Tibial artery (tissue), 4 donors: ENCODE measurements at regions not wholly inside any gene's neighbourhood (a gene's known extent, or its start where the extent isn't known, plus 50 kb on each side); places are given as distances from the start of the nearest gene placed in this dataset.

Experiments
- DNase-seq, 2 donors: peaks; one replicate each; pipeline ENCODE4 v3.0.0-alpha.2; 2019
- H3K27ac ChIP-seq, 2 donors: fragments of 200-600 bp; sonication (generic) in 1 of 2; 1 replicate in 1 of 2; 2 replicates in 1 of 2; pipeline ENCODE4 v1.5.1; 2018 to 2019; ENCODE audit warnings: mild to moderate bottlenecking in 1 of 2
- H3K27me3 ChIP-seq, 2 donors: fragments of 200-600 bp; sonication (generic) in 1 of 2; one replicate each; pipeline versions ENCODE4 v1.5.1 to v1.6.0; 2016 to 2019
- H3K36me3 ChIP-seq, 3 donors: fragments of 200-600 bp; sonication (generic) in 2 of 3; one replicate each; pipeline ENCODE4 v1.5.1; 2016 to 2019; ENCODE audit warnings: mild to moderate bottlenecking in 2 of 3
- H3K4me1 ChIP-seq, 4 donors: fragments of 200-600 bp; sonication (generic) in 2 of 4; 1 replicate in 3 of 4; 2 replicates in 1 of 4; pipeline ENCODE4 v1.5.1; 2016 to 2019
- H3K4me3 ChIP-seq, 2 donors: fragments of 200-600 bp; sonication (generic) in 1 of 2; 1 replicate in 1 of 2; 2 replicates in 1 of 2; pipeline ENCODE4 v1.5.1; 2018 to 2019; ENCODE audit warnings: mild to moderate bottlenecking in 2 of 2
- H3K9me3 ChIP-seq, 3 donors: fragments of 200-600 bp; sonication (generic) in 1 of 3; one replicate each; pipeline ENCODE4 v1.5.1; 2016 to 2019
- CTCF ChIP-seq, 2 experiments: fragments of 200-600 bp in 1 of 2; fragments of 450-650 bp in 1 of 2; IDR thresholded peaks; one replicate each; pipeline ENCODE4 v1.5.1; 2017 to 2019; ENCODE audit warnings: antibody characterized with exemption in 2 of 2, mild to moderate bottlenecking in 1 of 2, moderate library complexity in 1 of 2
- intact Hi-C: fragments of 100-400 bp; cut with DNase I; formaldehyde crosslinking; loops from one replicate; pipeline ENCODE4 v1.15.0; 2023; ENCODE audit warnings: low total_unique reads

- no peaks in the 10 kb centered on the region for H3K4me1 ChIP-seq
- no peak for TF ChIP-seq CTCF (IDR thresholded peaks at IDR 0.05)
- H3K27me3 ChIP-seq: no peaks in the 10 kb centered on the region
- no peak for DNase-seq
- no peak overlapping the region for H3K27ac ChIP-seq
- intact Hi-C loops: no loop called here
- H3K36me3 ChIP-seq: no peaks in the 10 kb centered on the region
- no peaks in the 10 kb centered on the region for H3K9me3 ChIP-seq
- H3K4me3 ChIP-seq: no peak overlapping the region
Measured at GRCh38 chr12:89134213-89134770, 218.0 kb downstream of the DUSP6 start.

- H3K4me3 ChIP-seq: no peak overlapping the region
- DNase-seq: no peak
- intact Hi-C loops: no loop called here
- no peaks in the 10 kb centered on the region for H3K4me1 ChIP-seq
- no peak for TF ChIP-seq CTCF (IDR thresholded peaks at IDR 0.05)
- H3K27me3 ChIP-seq: no peaks in the 10 kb centered on the region
- no peak overlapping the region for H3K27ac ChIP-seq
- H3K36me3 ChIP-seq: no peaks in the 10 kb centered on the region
- H3K9me3 ChIP-seq: no peaks in the 10 kb centered on the region
Measured at GRCh38 chr12:89129167-89129870, 223.0 kb downstream of the DUSP6 start.

DNA sequence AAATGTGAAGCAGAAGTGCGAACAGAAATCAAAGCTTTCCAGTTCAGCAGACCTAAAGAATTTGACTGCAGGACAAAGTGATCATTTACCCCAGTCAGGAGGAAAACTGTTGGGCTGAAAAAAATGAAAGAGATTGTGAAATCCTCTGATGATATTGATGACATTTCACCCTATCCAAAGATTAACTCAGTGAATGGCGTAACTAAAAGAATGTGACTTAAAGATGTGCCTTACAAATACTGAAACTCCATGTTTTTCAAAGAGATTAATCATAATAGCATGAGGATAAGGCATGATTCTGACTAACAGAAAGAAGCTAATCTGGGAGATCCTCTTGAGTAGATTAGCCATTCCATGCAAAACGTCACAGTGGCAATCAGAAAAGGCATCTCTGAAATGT, 225.6 kb downstream of the DUSP6 start:
- Histone ChIP-seq H3K36me3 (no peaks in the 10 kb centered on the region), H3K9me3 (no peaks in the 10 kb centered on the region), H3K4me3 (no peak overlapping the region), H3K4me1 (no peaks in the 10 kb centered on the region), H3K27ac (no peak overlapping the region), H3K27me3 (no peaks in the 10 kb centered on the region)
- TF ChIP-seq CTCF (IDR thresholded peaks at IDR 0.05): no peak
- DNase-seq: no peak
- intact Hi-C loops: no loop called here

- DNase-seq: no peak
- no peak for TF ChIP-seq CTCF (IDR thresholded peaks at IDR 0.05)
- H3K36me3 ChIP-seq: no peaks in the 10 kb centered on the region
- no peaks in the 10 kb centered on the region for H3K9me3 ChIP-seq
- no peak overlapping the region for H3K27ac ChIP-seq
- no peak overlapping the region for H3K4me3 ChIP-seq
- no peaks in the 10 kb centered on the region for H3K27me3 ChIP-seq
- H3K4me1 ChIP-seq: no peaks in the 10 kb centered on the region
- intact Hi-C loops: no loop called here
Measured at GRCh38 chr12:89122852-89123251, 229.4 kb downstream of the DUSP6 start.

- Histone ChIP-seq H3K27me3 (no peaks in the 10 kb centered on the region), H3K9me3 (no peaks in the 10 kb centered on the region), H3K36me3 (no peaks in the 10 kb centered on the region), H3K27ac (no peak overlapping the region), H3K4me3 (no peak overlapping the region), H3K4me1 (no peaks in the 10 kb centered on the region)
- intact Hi-C loops: no loop called here
- no peak for DNase-seq
- TF ChIP-seq CTCF (IDR thresholded peaks at IDR 0.05): no peak
Measured at GRCh38 chr12:89117448-89118034, 234.8 kb downstream of the DUSP6 start.
